ENCODE measurements at regions not wholly inside any gene's neighbourhood (a gene's known extent, or its start where the extent isn't known, plus 50 kb on each side); places are given as distances from the start of the nearest gene placed in this dataset.

GRCh38 chr14:62244221-62244620, 482.0 kb downstream of the SNAPC1 start:
- intact Hi-C loops (cut with DNase I; ENCODE audit: low total_unique reads), result no loop called here
- Histone ChIP-seq H3K36me3 (ENCODE audit: low read depth, missing control alignments) (no peaks in the 10 kb centered on the region), H3K4me1 (no peaks in the 10 kb centered on the region), H3K9me3 (no peaks in the 10 kb centered on the region), H3K27ac (no peak overlapping the region), H3K4me3 (no peak overlapping the region), H3K27me3 (no peaks in the 10 kb centered on the region)
- no peak for DNase-seq
- TF ChIP-seq CTCF (IDR thresholded peaks at IDR 0.05) (no peak), POLR2A (IDR thresholded peaks at IDR 0.05) (no peak)
- WGBS, 2 donors, result 90% methylated on average over 1 of the region's 1 CpG

- Histone ChIP-seq H3K4me1 (no peaks in the 10 kb centered on the region), H3K36me3 (ENCODE audit: low read depth, missing control alignments) (no peaks in the 10 kb centered on the region), H3K9me3 (no peaks in the 10 kb centered on the region), H3K4me3 (no peak overlapping the region), H3K27me3 (no peaks in the 10 kb centered on the region), H3K27ac (no peak overlapping the region)
- DNase-seq, result no peak
- TF ChIP-seq CTCF (IDR thresholded peaks at IDR 0.05) (no peak), POLR2A (IDR thresholded peaks at IDR 0.05) (no peak)
- 68 to 78% methylated on average over 4 of the region's 4 CpGs for WGBS, 2 donors
- intact Hi-C loops (cut with DNase I; ENCODE audit: low total_unique reads), result no loop called here
Measured at GRCh38 chr14:62247266-62247665, 485.0 kb downstream of the SNAPC1 start.

DNA sequence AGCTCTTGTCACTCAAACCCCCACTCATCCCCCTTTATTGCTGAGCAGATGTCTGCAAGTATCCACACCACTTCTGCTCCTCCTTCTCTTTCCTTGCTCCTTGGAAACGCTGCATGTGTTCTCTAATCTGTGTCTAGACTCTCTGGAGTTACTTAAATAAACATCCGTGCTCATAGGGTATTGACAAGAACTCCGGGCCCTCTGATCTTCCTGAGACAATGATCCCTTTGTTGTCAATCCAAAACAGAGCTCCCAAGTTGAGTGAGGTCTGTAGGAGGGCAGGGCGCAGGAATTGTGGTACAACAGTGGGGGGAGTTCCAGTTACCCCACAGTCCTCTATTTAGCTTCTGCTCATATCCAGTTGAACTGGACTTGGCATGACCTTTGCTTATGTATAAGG, 489.0 kb downstream of the SNAPC1 start:
- TF ChIP-seq POLR2A (IDR thresholded peaks at IDR 0.05) (no peak), CTCF (IDR thresholded peaks at IDR 0.05) (no peak)
- Histone ChIP-seq H3K27me3 (no peaks in the 10 kb centered on the region), H3K9me3 (no peaks in the 10 kb centered on the region), H3K4me1 (no peaks in the 10 kb centered on the region), H3K4me3 (no peak overlapping the region), H3K27ac (no peak overlapping the region), H3K36me3 (ENCODE audit: low read depth, missing control alignments) (no peaks in the 10 kb centered on the region)
- 60 to 65% methylated on average over 4 of the region's 4 CpGs for WGBS, 2 donors
- intact Hi-C loops (cut with DNase I; ENCODE audit: low total_unique reads), result no loop called here
- DNase-seq, result no peak

DNA sequence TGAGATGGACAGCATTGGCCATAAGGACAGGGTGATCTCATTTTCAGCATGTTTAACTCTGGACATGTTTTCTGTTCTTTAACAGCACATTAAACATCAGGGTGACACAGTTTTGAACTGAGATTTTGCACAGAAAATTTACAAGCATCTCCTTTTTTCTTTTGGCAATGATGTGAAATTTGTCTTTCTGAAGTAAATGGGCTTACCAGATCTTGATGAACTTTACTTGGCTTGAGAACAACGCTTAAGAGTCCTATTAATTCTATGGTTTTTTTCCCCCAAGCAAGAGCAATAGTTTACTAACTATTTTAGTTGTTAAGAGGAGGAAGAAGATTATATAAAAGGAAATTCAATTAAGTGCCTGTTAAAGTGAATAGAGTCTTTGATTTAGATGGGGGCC, 491.0 kb downstream of the SNAPC1 start:
- Histone ChIP-seq H3K27me3 (no peaks in the 10 kb centered on the region), H3K4me1 (no peaks in the 10 kb centered on the region), H3K27ac (no peak overlapping the region), H3K4me3 (no peak overlapping the region), H3K9me3 (no peaks in the 10 kb centered on the region), H3K36me3 (ENCODE audit: low read depth, missing control alignments) (no peaks in the 10 kb centered on the region)
- intact Hi-C loops (cut with DNase I; ENCODE audit: low total_unique reads), result no loop called here
- DNase-seq, result no peak
- 69 to 78% methylated on average over 1 of the region's 1 CpG for WGBS, 2 donors
- TF ChIP-seq POLR2A (IDR thresholded peaks at IDR 0.05), result no peak
- TF ChIP-seq CTCF (IDR thresholded peaks at IDR 0.05), result no peak

DNA sequence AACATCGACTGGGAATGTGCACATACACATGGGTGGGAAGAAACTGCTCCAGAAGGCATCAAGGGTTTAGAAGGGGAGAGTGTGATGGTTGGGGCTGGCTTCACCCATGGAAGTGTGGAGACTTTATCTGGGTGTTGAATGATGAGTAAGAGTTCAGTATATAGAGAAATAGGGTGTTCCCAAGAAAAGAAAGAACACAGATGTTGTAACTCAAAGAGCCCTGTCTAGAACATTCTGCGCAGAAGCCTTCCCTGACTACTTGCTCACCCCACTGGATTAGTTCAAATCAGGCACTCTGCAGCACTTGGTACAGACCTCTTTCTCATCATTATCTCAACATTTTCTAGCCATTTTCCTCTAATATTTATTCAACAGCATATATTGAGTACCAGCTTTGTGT, 491.7 kb downstream of the SNAPC1 start:
- Histone ChIP-seq H3K4me1 (no peaks in the 10 kb centered on the region), H3K27ac (no peak overlapping the region), H3K4me3 (no peak overlapping the region), H3K36me3 (ENCODE audit: low read depth, missing control alignments) (no peaks in the 10 kb centered on the region), H3K9me3 (no peaks in the 10 kb centered on the region), H3K27me3 (no peaks in the 10 kb centered on the region)
- 90 to 95% methylated on average over 2 of the region's 2 CpGs for WGBS, 2 donors
- DNase-seq, result no peak
- no peak for TF ChIP-seq CTCF (IDR thresholded peaks at IDR 0.05)
- TF ChIP-seq POLR2A (IDR thresholded peaks at IDR 0.05), result no peak
- intact Hi-C loops (cut with DNase I; ENCODE audit: low total_unique reads), result no loop called here

Data from testis (tissue), 2 donors.